GM18861 (cell line): ENCODE measurements at regions not wholly inside any gene's neighbourhood (a gene's known extent, or its start where the extent isn't known, plus 50 kb on each side); places are given as distances from the start of the nearest gene placed in this dataset.
"Not testable (repeated sequence)": the region's sequence is repeated elsewhere in the genome, so short reads cannot be mapped to it uniquely, and the experiment has no call there.

Experiments
- ATAC-seq: cut with Tn5 transposase; IDR thresholded peaks from one replicate; pipeline ENCODE4 v1.9.1; 2021; ENCODE audit not compliant: unreplicated experiment

DNA sequence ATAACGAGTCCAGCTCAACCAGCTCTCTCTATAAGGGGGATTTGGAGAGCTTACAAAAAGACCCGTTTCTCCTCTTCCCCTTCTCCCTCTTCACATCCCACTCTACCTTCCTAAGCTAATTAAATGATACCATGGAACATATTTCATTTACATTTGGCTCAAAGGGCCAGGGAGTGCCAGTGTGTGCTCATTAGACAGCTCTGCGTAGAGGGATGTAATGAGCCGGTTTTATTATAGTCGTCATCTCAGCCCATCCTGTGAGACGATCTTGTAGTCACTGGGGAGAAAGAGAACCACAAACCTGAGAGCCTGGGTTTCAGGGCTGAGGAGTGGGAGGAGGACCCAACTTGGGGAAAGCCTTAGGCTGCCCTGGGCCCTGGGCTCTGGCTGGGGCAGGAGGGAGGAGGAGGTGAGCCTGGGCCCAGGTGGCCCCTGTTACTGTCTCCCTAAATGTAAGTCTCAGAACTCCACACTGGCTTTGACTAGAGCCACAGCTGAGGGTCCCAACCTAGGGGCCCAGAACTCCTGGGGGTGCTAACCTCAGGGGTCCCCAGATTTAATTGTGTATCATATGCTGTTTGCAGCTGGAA, 354.6 kb downstream of the MATN1 start:
- no peak for ATAC-seq

DNA sequence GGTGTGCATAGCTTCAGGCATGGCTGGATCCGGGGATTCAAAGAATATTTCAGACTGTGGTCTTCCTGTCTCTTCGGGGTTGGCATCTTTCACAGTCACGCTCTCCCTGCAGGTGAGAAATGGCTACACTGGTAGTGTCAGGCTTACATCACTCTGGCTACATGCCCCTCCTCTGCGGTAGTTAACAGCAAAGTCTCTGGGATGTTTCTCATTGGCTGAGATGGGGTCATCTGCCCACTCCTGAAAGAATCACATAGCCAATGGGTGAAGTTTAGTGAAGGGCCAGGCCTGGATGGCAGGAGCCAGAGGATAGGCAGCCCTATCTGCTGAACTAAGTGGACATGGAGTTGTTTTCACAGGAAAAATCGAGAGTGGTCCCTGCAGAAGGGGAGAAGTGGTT, 356.5 kb downstream of the MATN1 start:
- ATAC-seq = no peak

DNA sequence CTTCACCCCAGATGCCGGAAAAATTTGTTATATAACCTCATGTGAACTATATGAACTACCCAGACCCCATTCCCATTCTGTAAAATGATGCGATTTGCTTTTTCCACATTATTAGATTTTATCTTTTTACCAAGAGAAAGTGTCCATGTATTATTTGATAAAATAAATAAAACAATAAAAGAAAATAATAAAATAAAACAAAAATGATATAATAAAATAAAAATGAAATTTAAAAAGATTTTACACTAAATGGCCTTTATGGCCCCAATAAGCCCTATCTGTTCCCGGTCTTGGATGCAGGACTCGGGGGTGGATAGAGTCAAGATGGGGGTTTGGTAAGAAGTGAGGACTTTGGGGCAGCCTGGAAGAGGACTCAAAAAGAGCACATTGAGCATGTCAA, 357.2 kb downstream of the MATN1 start:
- ATAC-seq = no peak

DNA sequence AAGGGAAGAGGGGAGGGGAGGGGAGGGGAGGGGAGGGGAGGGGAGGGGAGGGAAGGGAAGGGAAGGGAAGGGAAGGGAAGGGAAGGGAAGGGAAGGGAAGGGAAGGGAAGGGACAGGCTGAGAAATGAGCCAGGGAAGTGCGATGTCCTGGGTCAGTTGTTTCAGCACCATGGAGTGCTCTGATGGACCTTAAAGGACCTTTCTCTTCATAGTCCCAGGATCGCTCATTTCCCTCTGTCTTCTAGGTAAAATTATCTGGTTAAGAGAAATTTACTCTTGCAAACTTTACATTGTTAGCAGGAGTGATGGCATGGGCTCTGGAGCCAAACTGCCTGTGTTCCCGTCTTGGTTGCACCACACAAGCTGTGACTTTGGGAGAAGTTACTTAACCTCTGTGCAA, 357.8 kb downstream of the MATN1 start:
- no peak for ATAC-seq

DNA sequence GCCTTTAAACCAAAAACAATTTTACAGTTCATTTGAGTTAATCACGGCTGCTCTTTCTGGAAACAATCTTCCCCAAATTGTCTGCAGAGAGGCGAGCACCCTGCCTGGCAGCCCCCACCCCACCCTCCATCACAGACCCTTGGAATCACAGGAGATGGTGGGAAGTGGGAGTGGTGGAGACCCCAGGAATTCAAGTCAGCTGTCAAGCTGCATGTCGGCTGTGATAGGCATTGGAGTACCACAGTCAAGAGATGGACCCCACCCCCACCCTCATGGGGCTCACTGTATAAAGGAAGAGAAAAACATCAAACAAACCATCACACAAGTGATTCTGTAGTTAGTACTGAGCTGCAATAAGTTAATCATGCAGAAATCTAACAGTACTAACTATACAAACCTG, 360.4 kb downstream of the MATN1 start:
- no peak for ATAC-seq

DNA sequence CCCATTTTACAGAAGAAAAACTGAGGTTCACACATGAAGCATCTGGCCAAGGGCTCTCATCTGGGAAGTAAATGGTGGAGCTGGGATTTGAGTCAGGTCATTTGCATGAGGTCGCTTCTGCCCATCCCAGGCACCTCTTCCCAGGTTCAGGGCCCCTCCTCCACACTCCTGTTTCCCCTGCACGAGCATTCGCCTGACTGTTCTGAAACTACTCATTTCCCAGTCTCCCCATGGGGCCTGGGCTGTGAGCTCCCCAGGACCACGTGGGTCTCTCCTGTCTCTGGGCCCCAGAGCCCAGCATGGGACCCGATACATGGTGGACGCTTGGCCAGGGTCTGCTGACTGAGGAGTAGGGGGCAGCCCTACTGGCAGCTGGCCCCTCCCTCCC, 360.8 kb downstream of the MATN1 start:
- ATAC-seq = no peak

DNA sequence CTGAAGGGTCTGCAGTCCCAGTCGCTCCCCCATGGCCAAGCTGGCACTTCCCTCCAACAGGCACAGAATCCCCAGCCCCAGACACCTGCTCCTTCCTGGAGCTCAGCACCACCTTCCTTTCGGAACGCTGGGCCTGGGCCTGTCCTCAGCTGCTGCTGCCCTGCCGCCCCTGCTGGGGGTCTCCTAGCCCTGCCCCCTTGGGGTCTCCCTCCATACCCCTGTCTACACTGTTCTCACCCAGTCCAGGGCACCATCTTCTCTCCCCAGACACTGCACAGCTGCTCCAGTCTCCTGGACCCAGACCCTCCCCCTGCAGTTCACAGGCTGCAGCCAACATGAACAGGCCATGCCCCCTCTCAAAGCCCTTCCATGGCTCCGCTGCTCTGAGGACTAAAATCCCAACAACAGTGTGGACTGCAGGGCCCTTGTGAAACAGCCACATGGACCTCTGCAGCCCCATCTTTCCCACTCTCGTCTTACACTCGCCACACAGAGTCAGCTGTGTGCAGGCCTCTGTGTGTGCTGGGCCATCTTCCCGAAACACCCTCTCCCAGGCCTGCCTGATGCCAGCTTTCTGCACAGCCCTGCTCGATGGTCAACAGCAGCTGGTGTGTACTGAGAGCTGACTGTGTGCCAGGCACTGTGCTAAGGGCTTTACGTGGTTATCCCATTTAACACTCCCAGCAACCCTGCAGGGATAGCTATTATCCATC, 361.3 kb downstream of the MATN1 start:
- not testable (repeated sequence) for ATAC-seq

DNA sequence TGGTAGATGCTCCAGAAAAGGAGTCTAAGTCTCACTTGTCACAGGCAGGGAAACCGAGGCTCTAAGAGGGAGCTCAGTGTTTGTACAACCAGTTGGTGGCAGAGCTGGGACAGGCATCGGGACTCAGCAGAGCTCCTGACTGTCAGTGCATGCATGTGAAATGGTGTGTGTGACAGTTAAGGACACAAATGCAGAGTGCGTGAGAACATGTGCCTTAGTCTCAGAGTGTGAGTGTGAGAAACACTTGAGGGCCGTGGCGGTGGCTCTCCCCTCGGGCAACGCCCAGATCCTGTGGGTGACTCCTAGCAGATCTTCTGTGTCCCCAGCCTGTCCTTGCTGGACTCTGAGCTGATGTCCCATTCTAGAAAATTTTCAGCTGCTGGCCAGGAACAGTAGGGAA, 362.6 kb downstream of the MATN1 start:
- ATAC-seq = no peak

DNA sequence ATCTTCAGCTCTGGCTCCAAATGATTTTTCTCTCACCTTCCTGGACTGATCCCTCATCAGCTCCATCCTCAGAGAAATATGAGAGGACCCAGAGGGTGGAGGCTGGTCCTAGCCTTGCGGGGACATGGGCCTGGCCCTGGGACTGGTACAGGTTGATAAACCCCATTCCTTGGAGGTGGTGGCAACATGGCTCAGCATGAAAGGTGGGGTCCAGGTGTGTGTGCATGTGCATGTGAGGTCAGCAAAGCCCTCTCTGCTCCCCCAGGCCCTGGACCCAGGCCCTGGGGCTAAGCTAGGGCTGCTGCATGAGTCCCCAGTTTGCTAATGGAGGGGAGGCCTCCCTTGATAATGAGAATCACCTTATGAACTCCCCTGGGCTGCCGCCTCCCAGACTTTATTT, 363.1 kb downstream of the MATN1 start:
- ATAC-seq = no peak

DNA sequence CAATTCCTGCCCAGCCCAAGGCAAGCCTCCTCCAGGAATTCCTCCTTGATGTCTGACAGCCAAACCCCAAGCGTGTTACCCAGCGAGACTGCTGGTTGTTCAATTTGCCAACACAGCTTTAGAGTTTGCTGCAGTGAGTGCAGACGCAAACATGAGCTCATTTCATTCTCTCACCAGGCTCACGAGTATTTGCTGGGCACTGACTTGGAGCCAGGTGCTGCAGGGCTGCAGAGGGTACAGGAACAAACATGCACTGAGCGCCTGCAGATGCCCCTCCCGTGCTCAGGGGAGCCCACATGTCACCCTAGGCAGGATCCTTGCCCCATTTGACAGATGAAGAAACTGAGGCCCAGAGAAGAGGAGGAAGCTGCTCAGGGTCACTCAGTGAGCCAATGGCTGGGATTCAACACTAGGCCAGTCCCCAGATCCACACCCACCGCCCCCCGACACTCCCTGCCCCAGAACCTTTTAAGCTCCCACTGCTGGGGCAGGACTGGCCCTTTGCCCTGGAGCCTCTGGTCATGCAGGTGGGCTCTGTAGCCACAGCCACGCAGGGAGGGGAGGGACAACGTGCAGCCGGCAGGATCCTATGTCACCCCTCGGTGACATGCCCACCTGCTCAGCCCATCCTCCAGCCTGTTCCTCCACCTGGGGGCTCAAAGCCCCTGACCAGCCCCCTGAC, 363.7 kb downstream of the MATN1 start:
- no peak for ATAC-seq

DNA sequence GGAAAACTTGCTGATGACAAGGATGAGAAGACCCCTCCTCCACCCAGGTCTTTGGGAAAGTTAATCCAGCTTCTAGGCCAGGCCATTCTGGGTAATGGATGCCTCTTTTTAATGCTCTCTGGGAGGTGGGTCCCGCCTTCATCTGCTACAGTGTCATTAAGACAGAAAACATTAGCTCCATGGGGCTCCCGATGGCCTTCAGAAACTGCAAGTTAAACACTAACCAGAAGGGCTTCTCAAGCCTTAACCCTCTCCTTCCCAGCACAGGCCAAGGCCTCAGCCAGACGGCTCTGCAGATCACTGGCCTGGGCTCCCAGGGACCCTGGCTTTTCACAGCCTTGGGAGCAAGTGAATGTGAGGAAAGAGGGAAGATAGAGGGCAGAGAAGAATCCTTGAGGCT, 364.9 kb downstream of the MATN1 start:
- no peak for ATAC-seq

DNA sequence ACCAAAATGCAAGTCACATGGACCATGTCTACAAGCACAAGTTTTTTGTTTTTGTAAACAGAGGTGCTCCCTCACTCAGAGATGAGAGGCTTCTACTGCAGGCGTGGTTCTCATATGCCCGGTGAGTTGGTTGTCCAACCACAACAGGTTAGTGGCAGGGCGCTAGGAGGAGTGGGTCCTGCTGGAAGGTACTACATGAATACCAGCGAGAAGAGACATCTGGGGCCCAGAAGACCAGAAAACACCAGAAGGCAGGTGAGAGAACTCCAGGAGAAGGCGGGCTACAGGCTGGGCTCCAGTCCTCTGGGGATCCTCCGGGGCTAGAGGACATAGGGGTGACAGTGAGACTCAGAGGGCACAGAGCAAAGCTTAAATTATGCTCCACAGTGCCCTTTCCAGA, 366.5 kb downstream of the MATN1 start:
- ATAC-seq = no peak

DNA sequence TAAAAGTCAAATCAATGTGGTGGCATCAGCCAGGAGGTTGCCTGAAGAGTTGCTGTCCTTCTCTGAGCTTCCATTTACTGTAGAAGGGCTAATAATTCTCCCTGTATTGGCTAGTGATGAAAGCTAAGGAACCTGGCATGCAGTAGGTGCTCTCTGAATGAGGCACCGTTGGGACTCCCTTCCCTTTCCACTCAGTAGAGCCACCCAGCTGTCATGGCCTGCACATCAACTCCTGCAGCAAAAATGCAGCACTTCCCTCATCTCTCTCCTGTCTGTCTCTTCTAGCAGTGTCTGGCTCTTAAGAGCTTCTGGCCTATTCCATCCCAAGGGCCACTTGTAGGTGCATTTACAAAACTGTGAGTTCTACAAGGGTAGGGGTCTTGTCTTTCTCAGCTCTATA, 369.0 kb downstream of the MATN1 start:
- ATAC-seq = no peak

DNA sequence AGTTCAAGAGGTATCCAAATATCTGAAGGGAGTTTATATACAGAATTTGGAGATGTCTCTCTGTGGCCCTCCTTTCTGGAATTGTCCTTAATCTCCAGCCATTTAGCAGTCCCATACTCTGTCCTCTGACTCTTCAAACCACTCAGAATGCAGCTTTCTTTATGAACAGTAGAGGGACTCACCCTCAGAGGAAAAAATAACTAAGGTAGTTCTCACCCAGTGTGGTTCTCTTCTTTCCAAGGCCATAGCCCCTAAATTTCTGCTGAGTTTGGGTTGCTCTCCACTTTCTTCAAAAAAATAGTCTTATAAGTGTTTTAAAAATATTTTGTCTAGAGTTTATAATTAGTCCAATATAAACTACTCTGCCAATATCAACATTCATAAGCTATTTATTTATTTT, 369.7 kb downstream of the MATN1 start:
- no peak for ATAC-seq

DNA sequence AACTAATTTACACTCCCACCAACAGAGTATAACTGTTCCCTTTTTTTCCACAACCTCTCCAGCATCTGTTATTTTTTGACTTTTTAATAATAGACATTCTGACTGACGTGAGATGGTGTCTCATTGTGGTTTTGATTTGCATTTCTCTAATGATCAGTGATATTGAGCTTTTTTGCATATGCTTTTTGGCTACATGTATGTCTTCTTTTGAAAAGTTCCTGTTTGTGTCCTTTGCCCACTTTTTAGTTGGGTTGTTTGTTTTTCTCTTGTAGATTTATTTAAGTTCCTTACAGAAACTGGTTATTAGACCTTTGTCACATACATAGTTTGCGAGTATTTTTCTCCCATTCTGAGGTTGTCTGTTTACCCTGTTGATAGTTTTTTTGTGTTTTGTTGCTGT, 375.2 kb downstream of the MATN1 start:
- ATAC-seq = no peak

DNA sequence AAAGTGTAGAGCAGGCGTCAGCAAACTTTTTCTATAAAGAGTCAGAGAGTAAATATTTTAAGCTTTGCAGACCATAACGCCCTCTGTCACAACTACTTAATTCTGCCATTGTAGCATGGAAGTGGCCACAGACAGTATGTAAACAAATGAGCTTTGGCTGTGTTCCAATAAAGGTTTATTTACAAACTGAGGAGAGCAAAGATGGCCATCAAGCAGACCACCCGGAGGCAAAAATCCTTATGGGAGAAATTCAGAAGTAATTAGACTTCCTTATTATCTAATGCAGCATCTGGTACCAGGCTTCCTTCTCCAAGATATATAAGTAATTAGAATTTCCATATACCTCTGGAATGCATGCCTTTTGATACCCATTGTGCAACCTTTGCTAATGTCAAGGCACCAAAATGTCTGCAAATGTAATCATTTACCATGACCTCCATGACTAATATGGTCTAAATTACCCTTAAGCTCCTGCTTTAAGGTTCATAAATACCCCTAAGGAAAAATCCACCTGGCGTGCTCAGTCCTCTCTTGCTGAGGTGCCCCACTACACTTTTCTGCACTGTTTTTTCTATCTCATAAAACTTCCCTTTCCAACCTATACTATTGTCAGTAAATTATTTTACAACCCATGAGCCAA, 377.8 kb downstream of the MATN1 start:
- ATAC-seq = no peak

DNA sequence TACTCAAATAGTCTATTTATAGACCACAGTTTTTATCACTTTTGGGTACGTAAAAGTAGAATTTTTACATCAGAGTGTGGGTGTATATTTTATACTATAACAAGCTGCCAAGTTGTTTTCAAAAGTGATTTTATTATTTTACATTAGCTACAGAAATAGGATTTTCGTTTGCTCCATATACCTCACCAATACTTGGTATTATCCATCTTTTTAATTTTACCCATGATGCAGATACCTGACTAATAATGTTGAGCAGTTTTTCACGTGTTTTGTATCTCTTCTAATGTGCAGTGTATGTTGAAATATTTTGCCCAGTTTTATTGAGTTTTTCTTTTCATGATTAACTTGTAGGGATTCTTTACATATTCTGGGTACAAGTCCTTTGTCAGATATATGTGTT, 379.8 kb downstream of the MATN1 start:
- ATAC-seq = no peak

DNA sequence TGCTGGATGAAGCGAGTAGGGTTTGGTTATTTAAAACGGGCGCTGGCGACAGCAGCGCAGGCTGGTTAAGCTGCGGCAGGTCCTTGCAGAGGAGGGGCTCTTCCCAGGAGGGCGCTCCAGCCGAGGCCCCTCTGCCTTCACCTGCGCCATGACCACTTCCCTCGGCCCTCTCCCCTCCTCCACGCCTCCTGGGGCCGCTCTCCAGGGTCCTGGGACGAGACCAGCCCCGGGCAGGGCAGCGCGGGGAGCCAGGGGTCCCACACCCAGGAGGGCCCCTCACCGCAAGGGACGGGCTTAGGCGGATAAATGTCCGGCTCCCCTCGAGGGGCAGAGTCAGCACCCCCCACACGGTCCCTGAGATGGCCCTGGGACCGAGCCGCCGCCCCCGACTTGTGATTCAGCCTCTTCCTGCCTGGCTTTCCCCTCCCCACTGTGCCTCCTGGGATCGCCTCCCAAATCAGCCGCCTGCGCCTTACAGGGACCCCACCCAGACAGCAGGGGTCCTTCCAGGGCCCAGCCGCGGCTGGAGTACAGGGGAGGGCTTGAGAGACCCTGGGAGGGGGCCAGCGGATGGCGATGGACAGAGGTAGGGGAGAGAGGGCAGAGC, 380.7 kb downstream of the MATN1 start:
- no peak for ATAC-seq

DNA sequence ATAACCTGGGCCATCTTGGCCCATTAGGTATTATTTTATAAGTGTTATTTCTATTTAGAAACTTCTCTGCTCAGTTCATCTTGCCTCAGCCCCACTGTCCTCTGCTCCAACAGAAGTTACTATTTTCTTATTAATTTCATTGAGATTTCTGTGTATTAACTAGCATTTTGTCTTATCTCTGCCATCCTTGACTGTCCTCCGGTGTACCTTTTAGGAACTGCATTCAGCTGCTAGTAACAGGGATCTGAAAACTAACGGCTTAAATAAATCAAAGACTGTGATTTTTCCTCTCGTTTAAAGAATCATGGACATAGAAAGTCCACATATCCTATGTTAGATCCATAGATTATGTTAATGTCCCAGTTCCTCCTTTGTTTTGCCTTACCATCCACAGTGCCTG, 382.5 kb downstream of the MATN1 start:
- ATAC-seq = no peak

DNA sequence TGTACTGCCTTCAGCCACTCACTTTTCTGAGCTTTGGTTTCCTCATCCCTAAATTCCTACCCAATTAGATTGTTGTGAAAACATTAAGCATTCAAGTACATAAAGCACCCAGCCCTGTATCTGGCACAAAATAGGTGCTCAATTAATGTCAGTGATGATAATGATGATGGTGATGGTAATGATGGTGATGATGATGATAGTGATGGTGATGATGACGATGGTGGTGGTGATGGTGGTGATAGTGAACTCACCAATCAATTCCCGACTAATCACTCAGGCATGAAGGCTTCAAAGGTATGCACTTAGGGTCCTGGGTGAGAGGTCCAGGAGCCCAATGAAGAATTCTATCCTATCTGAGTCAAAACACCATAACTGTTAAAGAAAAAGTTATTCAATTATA, 383.5 kb downstream of the MATN1 start:
- no peak for ATAC-seq

DNA sequence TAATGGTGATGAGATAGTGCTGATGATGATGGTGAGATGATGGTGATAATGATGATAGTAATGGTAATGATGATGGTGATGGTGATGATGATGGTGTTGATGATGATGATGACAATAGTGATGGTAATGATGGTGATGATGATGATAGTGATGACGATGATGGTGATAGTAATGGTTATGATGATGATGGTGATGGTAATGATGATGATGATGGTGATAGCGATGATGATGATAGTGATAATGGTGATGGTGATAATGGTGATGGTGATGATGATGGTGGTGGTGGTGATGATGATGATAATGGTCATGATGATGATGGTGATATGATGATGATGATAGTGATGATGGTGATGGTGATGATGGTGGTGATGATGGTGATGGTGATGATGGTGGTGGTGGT, 384.6 kb downstream of the MATN1 start:
- no peak for ATAC-seq

DNA sequence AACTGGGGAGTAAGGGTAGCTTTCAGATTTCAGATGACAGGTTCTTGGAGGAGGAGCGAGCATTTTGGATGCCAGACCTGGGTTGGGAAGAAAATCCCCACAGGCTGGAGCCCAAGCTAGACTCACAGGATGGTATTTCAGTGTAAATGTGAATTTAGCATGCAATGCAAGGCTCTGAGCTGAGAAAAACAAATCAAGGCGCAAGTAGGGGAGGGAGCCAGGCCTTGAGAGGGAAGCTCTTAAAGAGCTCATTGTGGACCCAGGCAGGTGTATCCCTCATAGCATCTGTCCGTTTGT, 386.1 kb downstream of the MATN1 start:
- no peak for ATAC-seq
